Erythroblast (primary cell): ENCODE measurements at regions not wholly inside any gene's neighbourhood (a gene's known extent, or its start where the extent isn't known, plus 50 kb on each side); places are given as distances from the start of the nearest gene placed in this dataset.

Experiments
- GATA1 ChIP-seq: IDR thresholded peaks from 2 replicates; pipeline ENCODE4 v1.6.1; 2011; ENCODE audit warnings: low read depth, mild to moderate bottlenecking, control low read depth, low read length, moderate library complexity
- POLR2A ChIP-seq: IDR thresholded peaks from 2 replicates; pipeline ENCODE4 v1.6.1; 2011; ENCODE audit warnings: mild to moderate bottlenecking, low read length

- TF ChIP-seq POLR2A (no peak), GATA1 (no peak)
Observed at GRCh38 chr17:56679115-56679776, 85.7 kb downstream of the NOG start.
